ENCODE measurements at regions not wholly inside any gene's neighbourhood (a gene's known extent, or its start where the extent isn't known, plus 50 kb on each side); places are given as distances from the start of the nearest gene placed in this dataset.

DNA sequence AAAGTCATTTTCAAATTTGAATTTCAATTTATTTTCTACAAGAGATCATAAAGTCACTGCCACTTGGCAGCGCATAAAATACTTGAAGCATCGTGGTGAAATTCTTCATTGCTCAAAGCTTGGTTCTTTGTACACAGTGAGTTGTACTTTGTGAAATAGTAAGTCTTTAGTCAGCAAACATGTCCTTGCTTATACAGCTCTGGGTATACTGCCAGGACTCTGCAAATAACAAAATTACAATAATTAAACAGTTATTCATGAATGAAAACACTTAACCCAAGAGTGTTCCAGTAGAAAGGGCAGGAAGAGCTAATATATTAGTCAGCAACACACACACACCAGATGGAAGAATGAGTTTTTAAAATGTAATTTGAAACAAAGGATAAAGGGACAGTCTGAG lies 1300.9 kb upstream of the DIAPH2 start:
- H3K9me2 ChIP-seq (replicated peaks; ENCODE audit: low read length): no peaks in the 10 kb centered on the region
- H3K4me1 ChIP-seq (ENCODE audit: insufficient read depth, low read length): no peaks in the 10 kb centered on the region
- TF ChIP-seq EZH2phosphoT487 (IDR thresholded peaks at IDR 0.05; ENCODE audit: borderline replicate concordance, low read length) (no peak), EZH2 (IDR thresholded peaks at IDR 0.05; ENCODE audit: low read length, unreplicated experiment) (no peak)
- TF ChIP-seq, protein P1, sequence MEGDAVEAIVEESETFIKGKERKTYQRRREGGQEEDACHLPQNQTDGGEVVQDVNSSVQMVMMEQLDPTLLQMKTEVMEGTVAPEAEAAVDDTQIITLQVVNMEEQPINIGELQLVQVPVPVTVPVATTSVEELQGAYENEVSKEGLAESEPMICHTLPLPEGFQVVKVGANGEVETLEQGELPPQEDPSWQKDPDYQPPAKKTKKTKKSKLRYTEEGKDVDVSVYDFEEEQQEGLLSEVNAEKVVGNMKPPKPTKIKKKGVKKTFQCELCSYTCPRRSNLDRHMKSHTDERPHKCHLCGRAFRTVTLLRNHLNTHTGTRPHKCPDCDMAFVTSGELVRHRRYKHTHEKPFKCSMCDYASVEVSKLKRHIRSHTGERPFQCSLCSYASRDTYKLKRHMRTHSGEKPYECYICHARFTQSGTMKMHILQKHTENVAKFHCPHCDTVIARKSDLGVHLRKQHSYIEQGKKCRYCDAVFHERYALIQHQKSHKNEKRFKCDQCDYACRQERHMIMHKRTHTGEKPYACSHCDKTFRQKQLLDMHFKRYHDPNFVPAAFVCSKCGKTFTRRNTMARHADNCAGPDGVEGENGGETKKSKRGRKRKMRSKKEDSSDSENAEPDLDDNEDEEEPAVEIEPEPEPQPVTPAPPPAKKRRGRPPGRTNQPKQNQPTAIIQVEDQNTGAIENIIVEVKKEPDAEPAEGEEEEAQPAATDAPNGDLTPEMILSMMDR (conservative IDR thresholded peaks at IDR 0.05; ENCODE audit: low read depth, low read length): no peak
- H3K4me2 ChIP-seq (ENCODE audit: low read length): peak overlapping the region; percentile 10; the same call in 1 of the 2 replicates
- no peaks in the 10 kb centered on the region for H3F3A ChIP-seq (ENCODE audit: low read length, unreplicated experiment)
- no peak overlapping the region for H3K9ac ChIP-seq (ENCODE audit: low read length)
- H2AFZ ChIP-seq (ENCODE audit: low read length): no peak overlapping the region
- H3K79me2 ChIP-seq (ENCODE audit: low read length): no peaks in the 10 kb centered on the region
- ChIA-PET CTCF (no interaction called here), POLR2A (ENCODE audit: unreplicated experiment) (no interaction called here)
- H3K9me3 ChIP-seq (ENCODE audit: low read length): no peaks in the 10 kb centered on the region
- H3K36me3 ChIP-seq (ENCODE audit: low read depth, low read length): no peaks in the 10 kb centered on the region
- peak overlapping the region; percentile 48 for H3K27ac ChIP-seq (ENCODE audit: low read length)
- ATAC-seq (peak; percentile 40), DNase-seq (peak; percentile 32)
- H3K4me3 ChIP-seq (ENCODE audit: low read length): no peak overlapping the region
- no peaks in the 10 kb centered on the region for H3K27me3 ChIP-seq (ENCODE audit: low read length)
- H4K20me1 ChIP-seq (ENCODE audit: low read length): no peaks in the 10 kb centered on the region
- intact Hi-C loops (cut with micrococcal nuclease): no loop called here
- BruUV-seq (replicated peaks): no TSS peak

DNA sequence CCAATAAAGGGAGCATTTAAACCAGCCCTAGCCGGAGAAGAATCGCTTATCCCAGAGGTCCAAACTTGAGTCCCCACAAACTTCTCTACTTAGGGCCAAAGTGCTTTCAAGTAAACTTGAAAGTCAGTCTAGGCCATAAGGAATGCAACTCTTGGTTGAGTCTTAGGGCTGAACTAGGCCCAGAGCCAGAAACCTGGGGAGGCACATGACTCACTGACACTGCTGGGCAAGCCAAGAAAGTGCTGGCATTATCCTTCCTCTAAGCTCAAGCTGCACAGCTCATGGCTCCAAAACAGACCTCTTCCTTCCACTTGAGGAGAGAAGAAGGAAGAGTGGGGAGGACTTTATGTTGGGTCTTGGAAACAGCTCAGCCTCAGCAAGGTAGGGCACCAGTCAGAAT lies 1257.3 kb upstream of the DIAPH2 start:
- no peak overlapping the region for H3K4me3 ChIP-seq (ENCODE audit: low read length)
- no peak for ATAC-seq
- ChIA-PET CTCF (no interaction called here), POLR2A (ENCODE audit: unreplicated experiment) (no interaction called here)
- no peaks in the 10 kb centered on the region for H3K36me3 ChIP-seq (ENCODE audit: low read depth, low read length)
- no peaks in the 10 kb centered on the region for H3K9me3 ChIP-seq (ENCODE audit: low read length)
- H3F3A ChIP-seq (ENCODE audit: low read length, unreplicated experiment): no peaks in the 10 kb centered on the region
- H3K4me1 ChIP-seq (ENCODE audit: insufficient read depth, low read length): no peaks in the 10 kb centered on the region
- no peaks in the 10 kb centered on the region for H4K20me1 ChIP-seq (ENCODE audit: low read length)
- BruUV-seq (replicated peaks): no TSS peak
- H3K79me2 ChIP-seq (ENCODE audit: low read length): no peaks in the 10 kb centered on the region
- DNase-seq: peak; percentile 46
- H2AFZ ChIP-seq (ENCODE audit: low read length): no peak overlapping the region
- H3K9ac ChIP-seq (ENCODE audit: low read length): no peak overlapping the region
- H3K27me3 ChIP-seq (ENCODE audit: low read length): no peaks in the 10 kb centered on the region
- no peak overlapping the region for H3K27ac ChIP-seq (ENCODE audit: low read length)
- TF ChIP-seq EZH2 (IDR thresholded peaks at IDR 0.05; ENCODE audit: low read length, unreplicated experiment) (no peak), EZH2phosphoT487 (IDR thresholded peaks at IDR 0.05; ENCODE audit: borderline replicate concordance, low read length) (no peak)
- TF ChIP-seq, protein P1 (conservative IDR thresholded peaks at IDR 0.05; ENCODE audit: low read depth, low read length): no peak
- no peaks in the 10 kb centered on the region for H3K9me2 ChIP-seq (replicated peaks; ENCODE audit: low read length)
- no peak overlapping the region for H3K4me2 ChIP-seq (ENCODE audit: low read length)
- intact Hi-C loops (cut with micrococcal nuclease): no loop called here

DNA sequence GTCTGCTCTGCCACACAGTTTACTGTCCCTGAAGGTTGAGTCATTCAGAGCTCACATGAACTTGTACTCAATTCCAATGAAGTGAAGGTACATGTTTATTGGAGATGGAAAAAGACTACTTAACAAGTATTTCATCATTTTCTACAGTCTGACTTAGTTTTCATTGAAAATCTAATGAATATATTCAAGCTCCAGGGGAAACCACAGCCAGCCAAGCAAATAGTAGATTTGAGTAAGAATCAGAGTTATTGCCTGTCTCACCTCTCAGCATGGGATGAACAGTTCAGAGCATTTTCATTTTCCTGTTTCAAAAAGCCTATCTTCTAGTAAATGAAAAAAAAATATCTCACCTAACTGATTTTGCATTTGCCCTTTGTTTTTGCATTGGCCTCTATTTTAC lies 1249.4 kb upstream of the DIAPH2 start:
- H3F3A ChIP-seq (ENCODE audit: low read length, unreplicated experiment): no peaks in the 10 kb centered on the region
- intact Hi-C loops (cut with micrococcal nuclease): no loop called here
- no peak overlapping the region for H3K4me2 ChIP-seq (ENCODE audit: low read length)
- ChIA-PET CTCF (no interaction called here), POLR2A (ENCODE audit: unreplicated experiment) (no interaction called here)
- no peak overlapping the region for H3K27ac ChIP-seq (ENCODE audit: low read length)
- TF ChIP-seq, protein P1 (conservative IDR thresholded peaks at IDR 0.05; ENCODE audit: low read depth, low read length): no peak
- TF ChIP-seq EZH2phosphoT487 (IDR thresholded peaks at IDR 0.05; ENCODE audit: borderline replicate concordance, low read length): no peak
- no peak for TF ChIP-seq EZH2 (IDR thresholded peaks at IDR 0.05; ENCODE audit: low read length, unreplicated experiment)
- no peak for ATAC-seq
- H3K27me3 ChIP-seq (ENCODE audit: low read length): no peaks in the 10 kb centered on the region
- H4K20me1 ChIP-seq (ENCODE audit: low read length): no peaks in the 10 kb centered on the region
- H3K9ac ChIP-seq (ENCODE audit: low read length): no peak overlapping the region
- no TSS peak for BruUV-seq (replicated peaks)
- H3K79me2 ChIP-seq (ENCODE audit: low read length): no peaks in the 10 kb centered on the region
- no peaks in the 10 kb centered on the region for H3K9me2 ChIP-seq (replicated peaks; ENCODE audit: low read length)
- DNase-seq: peak; percentile 23
- H3K9me3 ChIP-seq (ENCODE audit: low read length): no peaks in the 10 kb centered on the region
- no peak overlapping the region for H2AFZ ChIP-seq (ENCODE audit: low read length)
- H3K36me3 ChIP-seq (ENCODE audit: low read depth, low read length): no peaks in the 10 kb centered on the region
- H3K4me3 ChIP-seq (ENCODE audit: low read length): no peak overlapping the region
- H3K4me1 ChIP-seq (ENCODE audit: insufficient read depth, low read length): no peaks in the 10 kb centered on the region
